ENCODE measurements at regions not wholly inside any gene's neighbourhood (a gene's known extent, or its start where the extent isn't known, plus 50 kb on each side); places are given as distances from the start of the nearest gene placed in this dataset.
"Not testable (repeated sequence)": the region's sequence is repeated elsewhere in the genome, so short reads cannot be mapped to it uniquely, and the experiment has no call there.

DNA sequence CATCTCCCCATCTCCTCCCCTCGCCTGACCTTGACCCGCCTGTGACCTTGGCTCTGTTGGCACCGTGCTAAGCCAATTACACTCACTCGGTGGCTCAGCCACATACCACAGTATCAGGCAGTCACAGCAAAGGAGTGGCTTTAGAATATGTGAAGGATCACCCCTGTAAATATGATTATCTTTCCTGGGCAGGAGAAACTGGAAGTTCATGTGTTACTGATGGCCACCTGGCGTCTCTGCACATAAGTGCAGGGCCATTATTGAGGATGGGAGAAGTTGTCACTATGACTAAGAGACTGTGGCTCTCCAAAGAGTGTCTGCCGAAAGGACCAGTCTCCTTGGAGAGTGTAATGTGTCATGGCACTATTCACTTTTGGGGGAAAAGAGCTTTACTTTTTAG lies 116.9 kb upstream of the S1PR3 start:
- no peak overlapping the region for H3K27ac Mint-ChIP-seq (ENCODE audit: unreplicated experiment)
- no peak for DNase-seq
- no peaks in the 10 kb centered on the region for H3K36me3 Mint-ChIP-seq (ENCODE audit: insufficient read depth, unreplicated experiment)
- no peaks in the 10 kb centered on the region for H3K27me3 ChIP-seq (replicated peaks; ENCODE audit: control insufficient read depth, insufficient read depth, low read length)
- H3K4me3 ChIP-seq (ENCODE audit: low read depth, low read length), result no peak overlapping the region
- H3K9me3 ChIP-seq, result no peaks in the 10 kb centered on the region
- no TSS peak for BruUV-seq (replicated peaks)
- intact Hi-C loops (cut with micrococcal nuclease; ENCODE audit: unreplicated experiment), result no loop called here
- H3K4me3 Mint-ChIP-seq (ENCODE audit: unreplicated experiment), result no peak overlapping the region
- H3K27me3 Mint-ChIP-seq (ENCODE audit: insufficient read depth, unreplicated experiment), result no peaks in the 10 kb centered on the region
- H3K9me3 Mint-ChIP-seq (ENCODE audit: unreplicated experiment), result no peaks in the 10 kb centered on the region
- no peaks in the 10 kb centered on the region for H3K4me1 ChIP-seq
- no peaks in the 10 kb centered on the region for H3K36me3 ChIP-seq (ENCODE audit: control insufficient read depth, insufficient read depth, low read length)
- TF ChIP-seq, protein P1, sequence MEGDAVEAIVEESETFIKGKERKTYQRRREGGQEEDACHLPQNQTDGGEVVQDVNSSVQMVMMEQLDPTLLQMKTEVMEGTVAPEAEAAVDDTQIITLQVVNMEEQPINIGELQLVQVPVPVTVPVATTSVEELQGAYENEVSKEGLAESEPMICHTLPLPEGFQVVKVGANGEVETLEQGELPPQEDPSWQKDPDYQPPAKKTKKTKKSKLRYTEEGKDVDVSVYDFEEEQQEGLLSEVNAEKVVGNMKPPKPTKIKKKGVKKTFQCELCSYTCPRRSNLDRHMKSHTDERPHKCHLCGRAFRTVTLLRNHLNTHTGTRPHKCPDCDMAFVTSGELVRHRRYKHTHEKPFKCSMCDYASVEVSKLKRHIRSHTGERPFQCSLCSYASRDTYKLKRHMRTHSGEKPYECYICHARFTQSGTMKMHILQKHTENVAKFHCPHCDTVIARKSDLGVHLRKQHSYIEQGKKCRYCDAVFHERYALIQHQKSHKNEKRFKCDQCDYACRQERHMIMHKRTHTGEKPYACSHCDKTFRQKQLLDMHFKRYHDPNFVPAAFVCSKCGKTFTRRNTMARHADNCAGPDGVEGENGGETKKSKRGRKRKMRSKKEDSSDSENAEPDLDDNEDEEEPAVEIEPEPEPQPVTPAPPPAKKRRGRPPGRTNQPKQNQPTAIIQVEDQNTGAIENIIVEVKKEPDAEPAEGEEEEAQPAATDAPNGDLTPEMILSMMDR (IDR thresholded peaks at IDR 0.05; ENCODE audit: insufficient read depth in 1 of 2, low read depth in 1 of 2, low read length in 1 of 2, severe bottlenecking in 1 of 2, unreplicated experiment in 1 of 2), result peak in 1 of 2 experiments; percentile 11
- CTCF ChIA-PET, result no interaction called here
- POLR2A ChIA-PET, result no interaction called here
- no peaks in the 10 kb centered on the region for H3K4me1 Mint-ChIP-seq (ENCODE audit: low read depth, unreplicated experiment)

DNA sequence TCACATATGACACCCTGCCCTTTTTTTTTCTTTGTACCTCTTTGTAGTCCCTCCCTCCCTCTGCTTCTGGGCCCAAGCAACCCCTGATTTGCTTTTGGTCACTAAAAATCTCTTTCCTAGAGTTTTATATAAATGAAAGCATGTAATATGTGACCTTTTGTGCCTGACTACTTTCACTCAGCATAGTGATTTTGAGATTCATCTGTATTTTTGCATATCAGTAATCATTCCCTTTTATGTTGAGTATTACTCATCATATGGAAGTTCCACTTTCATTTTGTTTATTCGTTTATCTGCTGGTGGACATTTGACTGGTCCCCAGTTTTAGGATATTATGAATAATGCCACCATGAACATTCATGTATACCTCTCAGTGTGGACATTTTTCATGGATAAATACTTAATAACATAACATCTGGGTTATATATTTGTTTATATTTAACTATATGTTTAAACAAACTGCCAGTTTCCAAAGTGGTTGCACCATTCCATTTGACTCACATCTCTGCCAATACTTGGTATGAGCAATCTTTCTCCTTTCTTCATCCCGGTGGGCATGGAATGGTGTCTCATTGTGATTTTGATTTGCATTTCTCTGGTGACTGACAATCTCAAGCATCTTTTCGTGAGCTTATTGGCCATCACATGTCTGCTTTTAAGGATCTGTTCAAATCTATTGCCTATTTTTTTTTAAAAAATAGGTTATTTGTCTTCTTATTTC lies 115.7 kb upstream of the S1PR3 start:
- Histone ChIP-seq H3K4me1 (no peaks in the 10 kb centered on the region), H3K27me3 (replicated peaks; ENCODE audit: control insufficient read depth, insufficient read depth, low read length) (no peaks in the 10 kb centered on the region), H3K4me3 (ENCODE audit: low read depth, low read length) (no peak overlapping the region), H3K36me3 (ENCODE audit: control insufficient read depth, insufficient read depth, low read length) (no peaks in the 10 kb centered on the region), H3K9me3 (no peaks in the 10 kb centered on the region)
- DNase-seq, result no peak
- ChIA-PET POLR2A (no interaction called here), CTCF (no interaction called here)
- Mint-ChIP-seq H3K4me1 (ENCODE audit: low read depth, unreplicated experiment) (no peaks in the 10 kb centered on the region), H3K27me3 (ENCODE audit: insufficient read depth, unreplicated experiment) (no peaks in the 10 kb centered on the region), H3K4me3 (ENCODE audit: unreplicated experiment) (no peak overlapping the region), H3K36me3 (ENCODE audit: insufficient read depth, unreplicated experiment) (no peaks in the 10 kb centered on the region), H3K9me3 (ENCODE audit: unreplicated experiment) (no peaks in the 10 kb centered on the region), H3K27ac (ENCODE audit: unreplicated experiment) (no peak overlapping the region)
- TF ChIP-seq, protein P1 (IDR thresholded peaks at IDR 0.05; ENCODE audit: insufficient read depth in 1 of 2, low read depth in 1 of 2, low read length in 1 of 2, severe bottlenecking in 1 of 2, unreplicated experiment in 1 of 2), result no peak
- intact Hi-C loops (cut with micrococcal nuclease; ENCODE audit: unreplicated experiment), result no loop called here
- no TSS peak for BruUV-seq (replicated peaks)

DNA sequence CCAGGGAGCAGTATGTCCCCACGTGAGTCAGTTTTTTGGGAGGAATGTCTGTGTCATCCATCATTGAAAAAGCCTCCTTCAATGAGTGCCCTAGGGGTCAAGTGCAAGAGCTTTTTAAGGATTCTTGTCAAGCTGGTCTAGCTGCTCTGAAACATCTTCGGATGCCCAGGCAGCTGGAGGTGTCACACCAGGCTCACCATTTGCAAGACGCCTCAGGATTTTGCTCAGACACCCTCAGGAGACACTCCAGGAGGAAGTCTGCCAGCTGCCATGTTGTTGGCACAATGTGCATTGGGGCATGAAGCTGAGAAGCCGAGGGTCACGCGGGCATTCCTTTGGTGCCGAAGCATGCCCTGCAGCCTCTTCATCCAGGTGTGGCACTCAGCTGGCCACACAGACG lies 111.1 kb upstream of the S1PR3 start:
- no peak overlapping the region for H3K4me3 Mint-ChIP-seq (ENCODE audit: unreplicated experiment)
- POLR2A ChIA-PET, result no interaction called here
- peaks cover 4% of the 10 kb centered on the region for H3K27me3 Mint-ChIP-seq (ENCODE audit: insufficient read depth, unreplicated experiment)
- no peaks in the 10 kb centered on the region for H3K36me3 Mint-ChIP-seq (ENCODE audit: insufficient read depth, unreplicated experiment)
- Histone ChIP-seq H3K36me3 (ENCODE audit: control insufficient read depth, insufficient read depth, low read length) (no peaks in the 10 kb centered on the region), H3K4me3 (ENCODE audit: low read depth, low read length) (no peak overlapping the region), H3K9me3 (no peaks in the 10 kb centered on the region), H3K27me3 (replicated peaks; ENCODE audit: control insufficient read depth, insufficient read depth, low read length) (no peaks in the 10 kb centered on the region), H3K4me1 (no peaks in the 10 kb centered on the region)
- TF ChIP-seq, protein P1 (IDR thresholded peaks at IDR 0.05; ENCODE audit: insufficient read depth in 1 of 2, low read depth in 1 of 2, low read length in 1 of 2, severe bottlenecking in 1 of 2, unreplicated experiment in 1 of 2), result no peak
- intact Hi-C loops (cut with micrococcal nuclease; ENCODE audit: unreplicated experiment), result no loop called here
- no peaks in the 10 kb centered on the region for H3K4me1 Mint-ChIP-seq (ENCODE audit: low read depth, unreplicated experiment)
- DNase-seq, result no peak
- CTCF ChIA-PET, result no interaction called here
- peaks cover 9% of the 10 kb centered on the region for H3K9me3 Mint-ChIP-seq (ENCODE audit: unreplicated experiment)
- no peak overlapping the region for H3K27ac Mint-ChIP-seq (ENCODE audit: unreplicated experiment)
- no TSS peak for BruUV-seq (replicated peaks)

DNA sequence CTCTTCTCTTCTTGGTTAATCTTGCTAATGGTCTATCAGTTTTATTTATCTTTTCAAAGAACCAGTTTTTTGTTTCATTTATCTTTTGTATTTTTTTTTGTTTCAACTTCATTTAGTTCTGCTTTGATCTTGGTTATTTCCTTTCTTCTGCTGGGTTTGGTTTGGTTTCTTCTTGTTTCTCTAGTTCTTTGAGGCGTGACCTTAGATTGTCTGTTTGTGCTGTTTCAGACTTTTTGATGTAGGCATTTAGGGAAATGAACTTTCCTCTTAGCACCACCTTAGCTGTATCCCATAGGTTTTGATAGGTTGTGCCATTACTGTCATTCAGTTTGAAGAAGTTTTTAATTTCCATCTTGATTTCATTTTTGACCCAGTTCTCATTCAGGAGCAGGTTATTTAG lies 107.0 kb upstream of the S1PR3 start:
- intact Hi-C loops (cut with micrococcal nuclease; ENCODE audit: unreplicated experiment); H3K9me3 Mint-ChIP-seq (ENCODE audit: unreplicated experiment); H3K9me3 ChIP-seq; H3K27me3 ChIP-seq (replicated peaks; ENCODE audit: control insufficient read depth, insufficient read depth, low read length); H3K4me3 ChIP-seq (ENCODE audit: low read depth, low read length); H3K36me3 Mint-ChIP-seq (ENCODE audit: insufficient read depth, unreplicated experiment); H3K36me3 ChIP-seq (ENCODE audit: control insufficient read depth, insufficient read depth, low read length); BruUV-seq (replicated peaks); H3K27ac Mint-ChIP-seq (ENCODE audit: unreplicated experiment); H3K27me3 Mint-ChIP-seq (ENCODE audit: insufficient read depth, unreplicated experiment); CTCF ChIA-PET; H3K4me1 Mint-ChIP-seq (ENCODE audit: low read depth, unreplicated experiment); POLR2A ChIA-PET; H3K4me1 ChIP-seq; DNase-seq; H3K4me3 Mint-ChIP-seq (ENCODE audit: unreplicated experiment): not testable (repeated sequence)

- H3K27me3 ChIP-seq (replicated peaks; ENCODE audit: control insufficient read depth, insufficient read depth, low read length); H3K27me3 Mint-ChIP-seq (ENCODE audit: insufficient read depth, unreplicated experiment); CTCF ChIA-PET; H3K4me3 Mint-ChIP-seq (ENCODE audit: unreplicated experiment); H3K4me1 Mint-ChIP-seq (ENCODE audit: low read depth, unreplicated experiment); H3K9me3 ChIP-seq; BruUV-seq (replicated peaks); H3K4me3 ChIP-seq (ENCODE audit: low read depth, low read length); H3K9me3 Mint-ChIP-seq (ENCODE audit: unreplicated experiment); H3K36me3 ChIP-seq (ENCODE audit: control insufficient read depth, insufficient read depth, low read length); H3K4me1 ChIP-seq; POLR2A ChIA-PET; H3K36me3 Mint-ChIP-seq (ENCODE audit: insufficient read depth, unreplicated experiment); H3K27ac Mint-ChIP-seq (ENCODE audit: unreplicated experiment): not testable (repeated sequence)
- intact Hi-C loops (cut with micrococcal nuclease; ENCODE audit: unreplicated experiment), result loop anchor here (5.0 kb wide), 1 partner anchor 116 kb away; no protein-coding TSS in a partner anchor
- DNase-seq, result peak in 1 of 2 experiments; percentile 0
Observed at GRCh38 chr9:88886762-88887161, 104.5 kb upstream of the S1PR3 start.

Measured in Caco-2 (cell line).